SK-MEL-5 (cell line): ENCODE measurements at regions not wholly inside any gene's neighbourhood (a gene's known extent, or its start where the extent isn't known, plus 50 kb on each side); places are given as distances from the start of the nearest gene placed in this dataset.
"Not testable (repeated sequence)": the region's sequence is repeated elsewhere in the genome, so short reads cannot be mapped to it uniquely, and the experiment has no call there.

Source experiments
- DNase-seq: peaks from one replicate; pipeline ENCODE4 v3.0.0-alpha.2; 2016; ENCODE audit warnings: low read depth, low spot score
- in situ Hi-C: cut with HindIII; loops from 2 replicates; pipeline ENCODE4 v1.10.0; 2016; ENCODE audit warnings: low sequenced_read_pairs, high pct_unique_total_duplicates, low pct_unique_long_range_greater_than_20kb

GRCh38 chr7:17095931-17096330 is 202.5 kb upstream of the AHR start:
- peak; percentile 71 for DNase-seq
- in situ Hi-C loops = no loop called here

GRCh38 chr7:17097668-17098297 is 200.7 kb upstream of the AHR start:
- in situ Hi-C loops = no loop called here
- no peak for DNase-seq

- no peak for DNase-seq
- in situ Hi-C loops = no loop called here
Measured at GRCh38 chr7:17098515-17098914, 199.9 kb upstream of the AHR start.

GRCh38 chr7:17099083-17099973 is 199.1 kb upstream of the AHR start:
- in situ Hi-C loops = no loop called here
- DNase-seq = no peak

GRCh38 chr7:17099974-17100509 is 198.4 kb upstream of the AHR start:
- in situ Hi-C loops = not testable (repeated sequence)

GRCh38 chr7:17101207-17101696 is 197.2 kb upstream of the AHR start:
- DNase-seq = no peak
- in situ Hi-C loops = no loop called here

More at GRCh38 chr7:17099974-17100509, 198.4 kb upstream of the AHR start:
- DNase-seq = not testable (repeated sequence)

- in situ Hi-C loops = no loop called here
- DNase-seq = no peak
Measured at GRCh38 chr7:17103170-17103569, 195.3 kb upstream of the AHR start.

GRCh38 chr7:17103984-17104383 is 194.5 kb upstream of the AHR start:
- in situ Hi-C loops = no loop called here
- DNase-seq = no peak

DNA sequence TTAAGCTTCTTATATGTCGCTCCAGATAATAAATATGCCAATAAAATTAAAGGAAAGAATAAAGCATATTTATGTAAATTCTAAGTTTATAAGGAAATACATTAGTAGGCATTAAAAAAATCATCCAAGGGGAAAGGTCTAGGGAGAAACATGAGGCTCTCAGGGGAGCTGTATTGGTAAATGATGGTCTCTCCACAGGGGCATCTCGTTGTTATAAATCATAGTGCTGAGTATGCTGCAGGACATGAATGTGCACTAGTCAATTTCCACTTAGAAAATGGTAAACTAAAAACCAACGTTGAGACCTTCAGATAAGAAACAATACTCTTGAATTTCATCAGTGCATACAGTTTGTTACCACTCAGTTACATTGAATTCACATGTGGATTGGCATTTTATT is 194.0 kb upstream of the AHR start:
- DNase-seq = no peak

DNA sequence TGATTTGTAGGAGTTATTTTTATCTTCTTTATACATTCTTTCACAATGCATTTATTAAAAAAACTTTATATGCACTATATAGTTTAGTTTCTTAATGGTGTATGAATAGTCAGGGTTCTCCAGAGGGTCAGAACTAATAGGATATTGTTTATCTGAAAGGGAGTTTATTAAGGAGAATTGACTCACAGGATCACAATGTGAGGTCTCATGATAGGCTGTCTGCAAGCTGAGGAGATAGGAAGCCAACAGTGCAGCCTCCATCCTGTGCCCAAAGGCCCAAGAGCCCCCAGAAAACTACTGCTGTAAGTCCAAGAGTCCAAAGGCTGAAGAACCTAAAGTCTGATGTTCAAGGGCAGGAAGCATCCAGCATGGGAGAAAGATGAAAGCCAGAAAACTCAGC is 192.8 kb upstream of the AHR start:
- peak; percentile 30 for DNase-seq

More for the DNA sequence above, 194.0 kb upstream of the AHR start:
- in situ Hi-C loops = no loop called here

DNA sequence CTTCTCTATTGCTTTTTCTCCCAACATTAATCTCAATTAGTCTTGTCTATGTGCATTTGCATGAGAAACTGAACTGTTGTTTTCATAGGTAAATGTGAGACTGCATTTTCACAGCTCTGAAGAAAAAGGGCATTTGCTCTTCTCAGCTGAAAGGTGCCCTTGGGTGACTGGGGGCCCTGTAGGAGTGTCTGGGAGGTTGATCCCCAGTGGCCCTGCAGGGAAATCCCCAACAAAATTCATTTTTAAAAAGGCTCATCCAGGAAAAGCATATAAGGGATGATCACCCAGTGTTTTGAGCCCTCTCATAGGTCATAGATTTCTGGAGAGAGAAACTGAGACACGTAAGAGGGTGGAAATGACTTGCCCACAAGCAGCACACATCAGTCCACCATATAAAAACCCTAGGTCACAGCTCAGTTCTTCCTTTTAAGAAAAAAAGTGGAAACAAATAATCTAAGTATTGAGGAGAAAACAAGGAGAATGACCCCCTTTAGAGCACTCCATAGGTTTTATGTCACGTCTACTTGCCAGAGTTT is 190.3 kb upstream of the AHR start:
- no peak for DNase-seq
- in situ Hi-C loops = no loop called here

More for the DNA sequence above, 192.8 kb upstream of the AHR start:
- in situ Hi-C loops = no loop called here

GRCh38 chr7:17109020-17109419 is 189.4 kb upstream of the AHR start:
- in situ Hi-C loops = no loop called here
- DNase-seq = no peak

DNA sequence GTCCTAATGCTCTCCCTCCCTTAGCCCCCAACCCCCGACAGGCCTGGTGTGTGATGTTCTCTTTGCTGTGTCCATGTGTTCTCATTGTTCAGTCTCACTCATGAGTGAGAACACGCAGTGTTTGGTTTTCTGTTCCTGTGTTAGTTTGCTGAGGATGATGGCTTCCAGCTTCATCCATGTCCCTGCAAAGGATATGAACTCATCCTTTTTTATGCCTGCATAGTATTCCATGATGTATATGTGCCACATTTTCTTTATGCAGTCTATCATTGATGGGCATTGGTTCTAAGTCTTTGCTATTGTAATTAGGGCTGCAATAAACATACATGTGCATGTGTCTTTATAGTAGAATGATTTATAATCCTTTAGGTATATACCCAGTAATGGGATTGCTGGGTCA is 184.7 kb upstream of the AHR start:
- DNase-seq, in situ Hi-C loops: not testable (repeated sequence)

GRCh38 chr7:17118412-17118811 is 180.0 kb upstream of the AHR start:
- in situ Hi-C loops = no loop called here

GRCh38 chr7:17120756-17121155 is 177.7 kb upstream of the AHR start:
- DNase-seq = no peak
- in situ Hi-C loops = no loop called here

More at GRCh38 chr7:17118412-17118811, 180.0 kb upstream of the AHR start:
- no peak for DNase-seq

- DNase-seq = no peak
- in situ Hi-C loops = no loop called here
Measured at GRCh38 chr7:17121671-17122070, 176.8 kb upstream of the AHR start.

DNA sequence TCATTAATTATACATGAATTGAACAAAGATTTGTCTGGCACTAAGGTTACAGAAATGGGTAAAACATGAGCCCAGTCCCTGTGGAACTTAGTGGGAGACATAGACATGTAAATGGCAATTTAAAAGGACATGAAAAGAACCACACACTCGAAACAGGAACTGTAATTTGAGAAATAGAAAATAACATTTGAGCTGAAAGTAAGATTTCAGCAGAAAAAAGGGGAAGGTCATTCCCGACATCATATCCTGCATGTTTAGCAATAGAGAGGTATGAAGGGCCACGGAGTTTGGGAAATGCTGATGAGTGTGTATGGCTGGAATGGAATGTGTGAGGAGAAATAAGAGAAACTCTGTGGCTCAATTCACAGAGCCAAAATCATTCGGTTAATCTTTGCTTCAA is 175.4 kb upstream of the AHR start:
- DNase-seq = peak; percentile 23
- in situ Hi-C loops = no loop called here
